ENCODE measurements at regions not wholly inside any gene's neighbourhood (a gene's known extent, or its start where the extent isn't known, plus 50 kb on each side); places are given as distances from the start of the nearest gene placed in this dataset.

DNA sequence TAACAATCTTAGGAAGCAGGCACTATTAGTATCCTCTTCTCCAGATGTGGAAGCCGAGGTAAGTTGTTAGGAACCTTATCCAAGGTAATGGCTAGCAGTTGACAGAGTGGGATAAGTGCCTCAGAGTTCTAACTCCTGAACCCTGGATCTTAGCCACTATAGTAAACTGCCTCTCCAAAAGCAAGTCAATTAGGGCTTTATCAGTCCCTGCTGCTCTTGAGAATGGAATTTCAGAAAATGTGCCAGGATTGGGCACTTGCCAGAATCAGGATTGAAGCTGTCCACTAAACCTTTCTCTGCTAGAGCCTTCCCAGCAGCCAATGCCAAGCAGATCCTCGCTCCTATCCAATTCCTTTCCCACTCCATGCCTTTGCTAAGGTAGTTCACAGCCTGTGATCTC lies 777.5 kb upstream of the POM121L12 start:
- TF ChIP-seq GATA2 (IDR thresholded peaks at IDR 0.05; ENCODE audit: low read depth, low read length) = no peak
- TF ChIP-seq GATA3 (IDR thresholded peaks at IDR 0.05; ENCODE audit: low read depth, low read length) = no peak
